ENCODE measurements at regions not wholly inside any gene's neighbourhood (a gene's known extent, or its start where the extent isn't known, plus 50 kb on each side); places are given as distances from the start of the nearest gene placed in this dataset.

- DNase-seq, result no peak
Measured at GRCh38 chr6:14065350-14065749, 52.2 kb upstream of the CD83 start.

- DNase-seq, result no peak
Measured at GRCh38 chr6:14066782-14067406, 50.7 kb upstream of the CD83 start.

- DNase-seq, result no peak
Measured at GRCh38 chr6:14067656-14068055, 49.9 kb upstream of the CD83 start.
